Peyer's patch (tissue), 4 donors: ENCODE measurements at regions not wholly inside any gene's neighbourhood (a gene's known extent, or its start where the extent isn't known, plus 50 kb on each side); places are given as distances from the start of the nearest gene placed in this dataset.

ENCODE experiments used
- DNase-seq, 3 donors: peaks; one replicate each; pipeline ENCODE4 v3.0.0-alpha.2; 2017 to 2019
- H3K27ac ChIP-seq, 4 donors: fragments of 200-600 bp; sonication (generic); one replicate each; pipeline ENCODE4 v1.5.1; 2016 to 2019
- H3K27me3 ChIP-seq, 2 donors: fragments of 200-600 bp; sonication (generic); one replicate each; pipeline ENCODE4 v1.5.1; 2019
- H3K36me3 ChIP-seq, 3 donors: fragments of 200-600 bp; sonication (generic); one replicate each; pipeline ENCODE4 v1.5.1; 2016 to 2019
- H3K4me1 ChIP-seq, 4 donors: fragments of 200-600 bp; sonication (generic); one replicate each; pipeline ENCODE4 v1.5.1; 2016 to 2019
- H3K4me3 ChIP-seq, 4 donors: fragments of 200-600 bp; sonication (generic); 1 replicate in 3 of 4; 2 replicates in 1 of 4; pipeline ENCODE4 v1.5.1; 2016 to 2019; ENCODE audit warnings: mild to moderate bottlenecking in 1 of 4
- H3K9me3 ChIP-seq, 4 donors: fragments of 200-600 bp; sonication (generic); one replicate each; pipeline ENCODE4 v1.5.1; 2016 to 2019; ENCODE audit warnings: mild to moderate bottlenecking in 1 of 4
- CTCF ChIP-seq, 6 experiments: fragments of 450-650 bp in 4 of 6; fragments of 200-600 bp in 2 of 6; sonication (generic) in 1 of 6; IDR thresholded peaks; one replicate each; pipeline ENCODE4 v1.5.1; 2017 to 2019; ENCODE audit warnings: antibody characterized with exemption in 6 of 6, mild to moderate bottlenecking in 3 of 6, moderate library complexity in 1 of 6
- POLR2A ChIP-seq, 2 donors: fragments of 450-650 bp; IDR thresholded peaks; one replicate each; pipeline ENCODE4 v1.5.1; 2017; ENCODE audit warnings: antibody characterized with exemption in 2 of 2, mild to moderate bottlenecking in 2 of 2, moderate library complexity in 2 of 2

GRCh38 chr6:50589751-50590470 lies 123.4 kb upstream of the TFAP2D start:
- Histone ChIP-seq H3K27me3 (no peaks in the 10 kb centered on the region), H3K36me3 (no peaks in the 10 kb centered on the region), H3K4me1 (no peaks in the 10 kb centered on the region), H3K9me3 (no peaks in the 10 kb centered on the region), H3K27ac (no peak overlapping the region), H3K4me3 (no peak overlapping the region)
- no peak for DNase-seq
- TF ChIP-seq POLR2A (IDR thresholded peaks at IDR 0.05) = no peak
- TF ChIP-seq CTCF (IDR thresholded peaks at IDR 0.05) = no peak

- H3K9me3 ChIP-seq = no peaks in the 10 kb centered on the region
- TF ChIP-seq CTCF (IDR thresholded peaks at IDR 0.05) = no peak
- no peak for TF ChIP-seq POLR2A (IDR thresholded peaks at IDR 0.05)
- H3K27ac ChIP-seq = no peak overlapping the region
- no peak overlapping the region for H3K4me3 ChIP-seq
- H3K4me1 ChIP-seq = no peaks in the 10 kb centered on the region
- H3K27me3 ChIP-seq = no peaks in the 10 kb centered on the region
- no peaks in the 10 kb centered on the region for H3K36me3 ChIP-seq
- DNase-seq = no peak
These were observed 122.2 kb upstream of the TFAP2D start for GRCh38 chr6:50591135-50591534.

- H3K36me3 ChIP-seq = no peaks in the 10 kb centered on the region
- TF ChIP-seq POLR2A (IDR thresholded peaks at IDR 0.05) (no peak), CTCF (IDR thresholded peaks at IDR 0.05) (no peak)
- H3K4me3 ChIP-seq = no peak overlapping the region
- no peaks in the 10 kb centered on the region for H3K27me3 ChIP-seq
- H3K9me3 ChIP-seq = no peaks in the 10 kb centered on the region
- H3K27ac ChIP-seq = no peak overlapping the region
- no peak for DNase-seq
- no peaks in the 10 kb centered on the region for H3K4me1 ChIP-seq
These were observed 113.0 kb upstream of the TFAP2D start for GRCh38 chr6:50600280-50600679.

- no peak for DNase-seq
- no peaks in the 10 kb centered on the region for H3K27me3 ChIP-seq
- no peaks in the 10 kb centered on the region for H3K36me3 ChIP-seq
- no peak overlapping the region for H3K27ac ChIP-seq
- peak; percentile 17 to 55 (median 51) for TF ChIP-seq CTCF (IDR thresholded peaks at IDR 0.05)
- no peak for TF ChIP-seq POLR2A (IDR thresholded peaks at IDR 0.05)
- H3K4me1 ChIP-seq = no peaks in the 10 kb centered on the region
- H3K4me3 ChIP-seq = no peak overlapping the region
- H3K9me3 ChIP-seq = no peaks in the 10 kb centered on the region
These were observed 111.0 kb upstream of the TFAP2D start for GRCh38 chr6:50602292-50602691.

- DNase-seq = no peak
- H3K27ac ChIP-seq = no peak overlapping the region
- H3K36me3 ChIP-seq = no peaks in the 10 kb centered on the region
- H3K27me3 ChIP-seq = no peaks in the 10 kb centered on the region
- no peaks in the 10 kb centered on the region for H3K4me1 ChIP-seq
- no peak overlapping the region for H3K4me3 ChIP-seq
- TF ChIP-seq CTCF (IDR thresholded peaks at IDR 0.05) (no peak), POLR2A (IDR thresholded peaks at IDR 0.05) (no peak)
- H3K9me3 ChIP-seq = no peaks in the 10 kb centered on the region
These were observed 104.9 kb upstream of the TFAP2D start for GRCh38 chr6:50608421-50608820.

- H3K9me3 ChIP-seq = no peaks in the 10 kb centered on the region
- no peaks in the 10 kb centered on the region for H3K27me3 ChIP-seq
- no peak overlapping the region for H3K4me3 ChIP-seq
- H3K27ac ChIP-seq = no peak overlapping the region
- DNase-seq = no peak
- no peaks in the 10 kb centered on the region for H3K36me3 ChIP-seq
- no peaks in the 10 kb centered on the region for H3K4me1 ChIP-seq
- TF ChIP-seq CTCF (IDR thresholded peaks at IDR 0.05) (no peak), POLR2A (IDR thresholded peaks at IDR 0.05) (no peak)
These were observed 102.8 kb upstream of the TFAP2D start for GRCh38 chr6:50610562-50610961.
